Neural crest cell (in vitro differentiated cells): ENCODE measurements at regions not wholly inside any gene's neighbourhood (a gene's known extent, or its start where the extent isn't known, plus 50 kb on each side); places are given as distances from the start of the nearest gene placed in this dataset.

Source experiments
- DNase-seq: peaks from one replicate; pipeline ENCODE4 v3.0.0; 2021; ENCODE audit warnings: low read depth, mixed read lengths, low spot score
- H3K27ac Mint-ChIP-seq: one replicate; pipeline ENCODE4 v1.8.0; 2021; ENCODE audit warnings: mild to moderate bottlenecking, mixed read lengths; ENCODE audit not compliant: unreplicated experiment
- H3K27me3 Mint-ChIP-seq: 2 replicates; pipeline ENCODE4 v1.8.0; 2021; ENCODE audit warnings: low read depth, mild to moderate bottlenecking, mixed read lengths
- H3K36me3 Mint-ChIP-seq: 2 replicates; pipeline ENCODE4 v1.8.0; 2021; ENCODE audit warnings: low read depth, mild to moderate bottlenecking, mixed read lengths
- H3K4me1 Mint-ChIP-seq: 2 replicates; pipeline ENCODE4 v1.8.0; 2021; ENCODE audit warnings: mixed read lengths
- H3K4me3 Mint-ChIP-seq: one replicate; pipeline ENCODE4 v1.8.0; 2021; ENCODE audit warnings: mild to moderate bottlenecking, mixed read lengths
- H3K9me3 Mint-ChIP-seq: 2 replicates; pipeline ENCODE4 v1.8.0; 2021; ENCODE audit warnings: mixed read lengths
- TF ChIP-seq, protein P1 (sequence below): fragments of 200-600 bp; sonication (generic); conservative IDR thresholded peaks from 2 replicates; pipeline ENCODE4 v1.5.0; 2021; ENCODE audit warnings: antibody characterized with exemption, mild to moderate bottlenecking

DNA sequence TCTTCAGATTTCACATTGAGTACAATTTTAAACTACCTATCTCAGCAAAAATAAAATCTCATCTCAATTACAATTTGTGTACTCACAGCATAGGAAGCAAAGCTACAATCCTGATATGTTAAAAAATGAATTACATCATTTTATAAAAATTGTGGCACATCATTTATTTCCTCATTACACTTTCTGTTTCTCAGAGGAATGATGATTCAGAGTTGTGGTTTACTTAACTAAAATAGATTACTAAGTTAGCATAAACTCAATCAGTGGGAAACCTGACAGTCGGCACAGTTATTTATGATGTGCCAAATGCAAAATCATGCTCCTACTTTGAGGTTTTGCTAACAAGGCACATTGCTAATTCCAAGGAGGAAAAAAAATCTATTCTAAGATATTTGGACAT is 325.0 kb downstream of the FBXO8 start:
- Mint-ChIP-seq H3K4me3 (no peak overlapping the region), H3K27me3 (peaks cover 8% of the 10 kb centered on the region), H3K9me3 (peaks cover 3% of the 10 kb centered on the region), H3K36me3 (no peaks in the 10 kb centered on the region), H3K27ac (no peak overlapping the region), H3K4me1 (no peaks in the 10 kb centered on the region)
- TF ChIP-seq, protein P1, sequence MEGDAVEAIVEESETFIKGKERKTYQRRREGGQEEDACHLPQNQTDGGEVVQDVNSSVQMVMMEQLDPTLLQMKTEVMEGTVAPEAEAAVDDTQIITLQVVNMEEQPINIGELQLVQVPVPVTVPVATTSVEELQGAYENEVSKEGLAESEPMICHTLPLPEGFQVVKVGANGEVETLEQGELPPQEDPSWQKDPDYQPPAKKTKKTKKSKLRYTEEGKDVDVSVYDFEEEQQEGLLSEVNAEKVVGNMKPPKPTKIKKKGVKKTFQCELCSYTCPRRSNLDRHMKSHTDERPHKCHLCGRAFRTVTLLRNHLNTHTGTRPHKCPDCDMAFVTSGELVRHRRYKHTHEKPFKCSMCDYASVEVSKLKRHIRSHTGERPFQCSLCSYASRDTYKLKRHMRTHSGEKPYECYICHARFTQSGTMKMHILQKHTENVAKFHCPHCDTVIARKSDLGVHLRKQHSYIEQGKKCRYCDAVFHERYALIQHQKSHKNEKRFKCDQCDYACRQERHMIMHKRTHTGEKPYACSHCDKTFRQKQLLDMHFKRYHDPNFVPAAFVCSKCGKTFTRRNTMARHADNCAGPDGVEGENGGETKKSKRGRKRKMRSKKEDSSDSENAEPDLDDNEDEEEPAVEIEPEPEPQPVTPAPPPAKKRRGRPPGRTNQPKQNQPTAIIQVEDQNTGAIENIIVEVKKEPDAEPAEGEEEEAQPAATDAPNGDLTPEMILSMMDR = no peak
- DNase-seq = no peak

DNA sequence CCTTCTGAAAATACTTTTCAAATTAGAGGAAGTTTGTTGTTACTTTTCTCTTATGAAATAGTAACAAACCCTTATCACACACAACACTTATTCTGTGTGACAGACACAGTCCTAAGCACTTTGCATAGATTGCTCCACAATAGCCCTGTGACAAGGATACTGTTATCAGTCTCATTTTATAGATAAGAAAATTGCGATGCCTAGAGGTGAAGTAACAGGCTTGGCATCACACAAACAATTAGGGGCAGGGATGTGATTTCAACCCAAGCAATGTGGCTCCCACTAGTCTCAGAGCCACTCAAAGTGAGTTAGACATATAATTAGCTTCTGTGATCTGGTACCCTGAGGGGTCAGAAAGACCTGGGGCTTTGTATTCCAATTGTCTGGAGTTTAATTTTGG is 339.9 kb downstream of the FBXO8 start:
- Mint-ChIP-seq H3K36me3 (no peaks in the 10 kb centered on the region), H3K9me3 (no peaks in the 10 kb centered on the region), H3K4me1 (no peaks in the 10 kb centered on the region), H3K27ac (no peak overlapping the region), H3K4me3 (no peak overlapping the region), H3K27me3 (peaks cover 2% of the 10 kb centered on the region)
- TF ChIP-seq, protein P1 = no peak
- no peak for DNase-seq

DNA sequence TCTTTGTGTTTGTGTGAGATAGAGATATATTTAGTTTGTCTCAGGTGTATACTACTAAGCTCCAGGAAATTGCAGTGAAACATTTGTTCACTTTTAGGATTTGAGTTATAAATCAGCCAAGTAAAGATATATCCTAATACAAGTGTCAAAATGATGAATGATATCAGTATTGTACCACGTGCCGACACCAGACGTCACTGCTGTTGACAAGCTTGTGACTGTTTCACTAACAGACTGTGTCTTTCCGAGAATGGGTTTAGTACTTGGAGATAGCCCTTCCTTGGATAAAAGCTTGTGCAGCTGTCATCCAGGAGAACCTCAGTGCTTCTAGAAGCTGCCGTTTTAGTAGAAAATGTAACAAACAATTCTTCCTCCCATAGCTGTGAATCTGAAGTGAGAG is 343.3 kb downstream of the FBXO8 start:
- Mint-ChIP-seq H3K27ac (no peak overlapping the region), H3K9me3 (no peaks in the 10 kb centered on the region), H3K4me1 (peaks cover 13% of the 10 kb centered on the region), H3K4me3 (no peak overlapping the region), H3K36me3 (no peaks in the 10 kb centered on the region), H3K27me3 (no peaks in the 10 kb centered on the region)
- TF ChIP-seq, protein P1 = no peak
- no peak for DNase-seq

DNA sequence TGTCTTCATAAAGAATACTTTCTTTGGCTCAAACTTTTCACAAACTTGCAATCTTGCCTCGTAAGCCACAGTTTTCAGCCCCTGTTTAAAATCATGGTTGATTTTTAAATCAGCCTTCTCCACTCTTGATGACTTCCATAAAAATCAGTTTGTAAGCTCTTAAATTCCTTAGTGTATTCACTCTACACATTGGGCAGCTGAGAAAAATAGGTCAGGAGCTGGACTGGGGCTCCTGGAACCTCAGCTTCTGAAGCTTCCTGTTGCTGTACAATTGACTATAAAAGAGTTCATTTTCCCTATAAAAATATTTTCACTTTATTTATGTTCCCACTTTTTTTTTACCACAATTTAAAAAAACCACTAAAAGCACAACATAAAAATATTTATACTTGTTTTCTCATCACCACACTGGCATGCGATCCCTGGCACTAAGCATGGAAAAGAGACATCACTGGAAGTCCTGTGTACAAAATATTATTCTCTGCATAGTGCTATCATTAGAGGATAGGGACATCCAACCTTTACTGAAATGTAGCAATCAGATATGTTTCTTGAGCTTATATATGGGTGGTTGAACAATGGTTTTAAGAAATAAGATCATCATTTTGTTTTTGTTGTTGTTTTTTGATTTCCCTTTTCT is 345.7 kb downstream of the FBXO8 start:
- DNase-seq = no peak
- H3K27ac Mint-ChIP-seq = no peak overlapping the region
- peaks cover 13% of the 10 kb centered on the region for H3K4me1 Mint-ChIP-seq
- TF ChIP-seq, protein P1 = no peak
- H3K9me3 Mint-ChIP-seq = no peaks in the 10 kb centered on the region
- H3K27me3 Mint-ChIP-seq = no peaks in the 10 kb centered on the region
- no peak overlapping the region for H3K4me3 Mint-ChIP-seq
- no peaks in the 10 kb centered on the region for H3K36me3 Mint-ChIP-seq

DNA sequence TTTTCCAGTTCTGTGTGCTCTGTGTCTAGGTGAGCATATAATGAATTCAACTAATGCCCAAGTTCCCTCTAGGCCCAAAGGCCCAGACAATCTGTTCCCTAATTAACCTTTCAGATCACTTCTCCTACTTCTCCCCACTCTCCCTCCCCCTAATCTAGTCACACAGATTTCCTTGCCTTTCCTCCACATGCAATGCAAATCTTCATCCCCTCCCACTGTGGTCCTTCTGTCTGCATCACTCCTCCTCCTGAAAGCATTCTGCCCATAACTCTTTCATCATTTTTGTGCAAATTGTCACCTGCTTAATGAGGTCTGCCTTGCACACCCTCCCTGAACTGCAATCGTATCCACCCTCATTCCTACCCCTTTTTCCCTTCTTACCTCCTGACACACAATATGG is 346.6 kb downstream of the FBXO8 start:
- Mint-ChIP-seq H3K9me3 (no peaks in the 10 kb centered on the region), H3K4me1 (peaks cover 13% of the 10 kb centered on the region), H3K27me3 (no peaks in the 10 kb centered on the region), H3K36me3 (no peaks in the 10 kb centered on the region), H3K4me3 (no peak overlapping the region), H3K27ac (no peak overlapping the region)
- TF ChIP-seq, protein P1 = no peak
- DNase-seq = no peak
